Endometrium (tissue), 2 donors: ENCODE measurements at regions not wholly inside any gene's neighbourhood (a gene's known extent, or its start where the extent isn't known, plus 50 kb on each side); places are given as distances from the start of the nearest gene placed in this dataset.

Experiments
- FAIRE-seq: peaks from 2 replicates; lab custom pipeline; 2012; peaks lifted over from hg19 to GRCh38; lab: Jason Lieb, UNC
- donor health status: control.
- donor health status: control.

GRCh38 chr2:67340133-67341011 lies 56.8 kb upstream of the ETAA1 start:
- no peak for FAIRE-seq

- no peak for FAIRE-seq
Measured at GRCh38 chr2:67341012-67341318, 56.2 kb upstream of the ETAA1 start.

- FAIRE-seq: no peak
Measured at GRCh38 chr2:67341336-67341735, 55.8 kb upstream of the ETAA1 start.

GRCh38 chr2:67342394-67342793 lies 54.7 kb upstream of the ETAA1 start:
- FAIRE-seq: no peak

GRCh38 chr2:67346718-67347407 lies 50.3 kb upstream of the ETAA1 start:
- no peak for FAIRE-seq
